ENCODE measurements at regions not wholly inside any gene's neighbourhood (a gene's known extent, or its start where the extent isn't known, plus 50 kb on each side); places are given as distances from the start of the nearest gene placed in this dataset.

DNA sequence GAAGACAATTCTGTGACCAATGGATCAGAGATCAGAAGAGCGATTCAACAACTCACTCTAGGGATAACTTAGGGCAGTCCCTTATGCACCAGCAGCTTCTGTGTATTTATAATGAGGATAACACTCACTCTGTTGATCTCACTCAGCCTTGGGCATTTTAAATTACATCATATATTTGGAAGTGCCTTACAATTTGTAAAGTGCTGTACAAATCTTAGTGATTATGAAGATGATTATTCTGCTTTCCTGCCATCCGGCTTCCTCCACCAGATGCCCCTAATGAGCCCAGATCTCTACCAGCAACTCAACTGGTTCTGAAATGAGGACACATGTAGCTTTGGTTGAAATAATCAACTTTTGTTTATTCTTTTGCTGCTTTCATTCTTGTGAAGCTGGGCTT lies 105.3 kb downstream of the PCSK1 start:
- Histone ChIP-seq H2BK15ac (ENCODE audit: low read length) (no peak overlapping the region), H3K79me1 (ENCODE audit: low read depth, low read length) (no peaks in the 10 kb centered on the region), H3K36me3 (ENCODE audit: control insufficient read depth in 2 of 4, insufficient read depth in 4 of 4, low read length in 3 of 4) (no peaks in the 10 kb centered on the region), H3K14ac (ENCODE audit: insufficient read length) (no peak overlapping the region), H3K23ac (ENCODE audit: insufficient read length) (no peak overlapping the region), H3K4me2 (ENCODE audit: insufficient read depth in 1 of 2, low read depth in 2 of 2, low read length in 2 of 2) (no peak overlapping the region), H2BK5ac (ENCODE audit: low read depth, low read length) (no peak overlapping the region), H3K27ac (ENCODE audit: low read depth, low read length) (no peak overlapping the region), H4K91ac (replicated peaks; ENCODE audit: insufficient read length, low read length) (no peak overlapping the region), H3K4me3 (ENCODE audit: extremely low read depth in 1 of 4, insufficient read depth in 2 of 4, low read depth in 3 of 4, low read length in 4 of 4) (no peak overlapping the region), H4K8ac (ENCODE audit: extremely low read depth, insufficient read depth, low read length) (no peak overlapping the region), H2AK5ac (ENCODE audit: low read depth, low read length) (no peak overlapping the region), H3K9me3 (ENCODE audit: insufficient read depth in 2 of 2, low read depth in 1 of 2, low read length in 1 of 2) (no peaks in the 10 kb centered on the region), H4K5ac (ENCODE audit: insufficient read length, low read depth, low read length) (no peak overlapping the region), H3K9ac (replicated peaks in 1 of 4; ENCODE audit: extremely low read depth in 1 of 4, low read depth in 3 of 4, low read length in 3 of 4) (no peak overlapping the region), H3K56ac (replicated peaks; ENCODE audit: insufficient read length, low read depth, low read length) (no peak overlapping the region), H2BK120ac (replicated peaks; ENCODE audit: low read depth, low read length) (no peak overlapping the region), H4K20me1 (replicated peaks in 1 of 2; ENCODE audit: control insufficient read depth in 1 of 2, insufficient read depth in 2 of 2, low read length in 2 of 2) (no peaks in the 10 kb centered on the region), H3K79me2 (ENCODE audit: control insufficient read depth in 1 of 2, insufficient read depth in 2 of 2, low read length in 2 of 2) (no peaks in the 10 kb centered on the region), H2BK12ac (ENCODE audit: low read depth, low read length) (no peak overlapping the region), H2AFZ (ENCODE audit: low read length) (no peak overlapping the region), H2BK20ac (ENCODE audit: low read length) (no peak overlapping the region), H3K18ac (ENCODE audit: extremely low read depth, low read length) (no peak overlapping the region), H3K4me1 (replicated peaks in 1 of 4; ENCODE audit: control insufficient read depth in 3 of 4, insufficient read depth in 4 of 4, low read length in 3 of 4) (no peaks in the 10 kb centered on the region), H3K27me3 (replicated peaks in 1 of 4; ENCODE audit: control insufficient read depth in 3 of 4, extremely low read depth in 1 of 4, insufficient read depth in 3 of 4, low read length in 3 of 4) (no peaks in the 10 kb centered on the region), H3K4ac (replicated peaks; ENCODE audit: insufficient read length, low read depth, low read length) (no peak overlapping the region), H3K23me2 (ENCODE audit: low read depth, low read length) (no peaks in the 10 kb centered on the region)
- TF ChIP-seq, protein P1, sequence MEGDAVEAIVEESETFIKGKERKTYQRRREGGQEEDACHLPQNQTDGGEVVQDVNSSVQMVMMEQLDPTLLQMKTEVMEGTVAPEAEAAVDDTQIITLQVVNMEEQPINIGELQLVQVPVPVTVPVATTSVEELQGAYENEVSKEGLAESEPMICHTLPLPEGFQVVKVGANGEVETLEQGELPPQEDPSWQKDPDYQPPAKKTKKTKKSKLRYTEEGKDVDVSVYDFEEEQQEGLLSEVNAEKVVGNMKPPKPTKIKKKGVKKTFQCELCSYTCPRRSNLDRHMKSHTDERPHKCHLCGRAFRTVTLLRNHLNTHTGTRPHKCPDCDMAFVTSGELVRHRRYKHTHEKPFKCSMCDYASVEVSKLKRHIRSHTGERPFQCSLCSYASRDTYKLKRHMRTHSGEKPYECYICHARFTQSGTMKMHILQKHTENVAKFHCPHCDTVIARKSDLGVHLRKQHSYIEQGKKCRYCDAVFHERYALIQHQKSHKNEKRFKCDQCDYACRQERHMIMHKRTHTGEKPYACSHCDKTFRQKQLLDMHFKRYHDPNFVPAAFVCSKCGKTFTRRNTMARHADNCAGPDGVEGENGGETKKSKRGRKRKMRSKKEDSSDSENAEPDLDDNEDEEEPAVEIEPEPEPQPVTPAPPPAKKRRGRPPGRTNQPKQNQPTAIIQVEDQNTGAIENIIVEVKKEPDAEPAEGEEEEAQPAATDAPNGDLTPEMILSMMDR (IDR thresholded peaks at IDR 0.05; ENCODE audit: control extremely low read depth in 1 of 3, insufficient read depth in 1 of 3, low read depth in 1 of 3, low read length in 3 of 3), result peak in 1 of 3 experiments; percentile 4; a peak in 1 of 4 replicates
- TF ChIP-seq CEBPB (IDR thresholded peaks at IDR 0.05; ENCODE audit: low read depth, low read length), result no peak
- ChIA-PET CTCF (ENCODE audit: partially characterized antibody) (interaction anchor here (0.5 to 1.6 kb wide), 6 partner anchors 9 to 680 kb away, joined by 3 to 8 read pairs (median 4); no protein-coding TSS in a partner anchor), POLR2A (ENCODE audit: partially characterized antibody) (interaction anchor here (0.7 kb wide), 1 partner anchor 451 kb away, joined by 3 read pairs; no protein-coding TSS in a partner anchor)
- 92% methylated on average over 2 of the region's 2 CpGs; no CpG with 5 or more reads in 1 of the 2 experiments for WGBS, 2 experiments (ENCODE audit: extremely low coverage in 1 of 2, insufficient coverage in 1 of 2, insufficient read length in 1 of 2, insufficient replicate concordance in 2 of 2, low coverage in 1 of 2, low lambda C conversion rate in 2 of 2, missing lambda C conversion rate in 1 of 2)
- DNase-seq (ENCODE audit: low read depth in 1 of 2, low spot score in 2 of 2), result no peak
- no peak for FAIRE-seq

All from H1 (cell line).